Neural progenitor cell (in vitro differentiated cells): ENCODE measurements at regions not wholly inside any gene's neighbourhood (a gene's known extent, or its start where the extent isn't known, plus 50 kb on each side); places are given as distances from the start of the nearest gene placed in this dataset.
A peak's percentile ranks its signal among the peaks of the same experiment; 100 is the strongest.

Experiments used
- DNase-seq: peaks from one replicate; pipeline ENCODE4 v3.0.0-alpha.2; 2016; ENCODE audit warnings: low spot score
- H2AFZ ChIP-seq: fragments of 200-600 bp; sonication (generic); replicated peaks from 2 replicates; pipeline ENCODE4 v1.6.1; 2016; ENCODE audit warnings: antibody characterized with exemption
- H3F3A ChIP-seq: fragments of 200-600 bp; sonication (generic); 2 replicates; pipeline ENCODE4 v1.6.1; 2016; ENCODE audit warnings: antibody characterized with exemption, low read depth
- H3K27ac ChIP-seq: fragments of 200-600 bp; sonication (generic); 2 replicates; pipeline ENCODE4 v1.5.1; 2016; ENCODE audit warnings: mild to moderate bottlenecking
- H3K27me3 ChIP-seq: fragments of 200-600 bp; sonication (generic); 2 replicates; pipeline ENCODE4 v1.6.1; 2016; ENCODE audit warnings: mild to moderate bottlenecking, moderate library complexity
- H3K36me3 ChIP-seq: fragments of 200-600 bp; sonication (generic); 2 replicates; pipeline ENCODE4 v1.5.1; 2016
- H3K4me1 ChIP-seq: fragments of 200-600 bp; sonication (generic); 2 replicates; pipeline ENCODE4 v1.6.1; 2016; ENCODE audit warnings: mixed run types
- H3K4me2 ChIP-seq: fragments of 200-600 bp; sonication (generic); 2 replicates; pipeline ENCODE4 v1.6.1; 2016
- H3K4me3 ChIP-seq: fragments of 200-600 bp; sonication (generic); 2 replicates; pipeline ENCODE4 v1.5.1; 2016
- H3K79me2 ChIP-seq: fragments of 200-600 bp; sonication (generic); 2 replicates; pipeline ENCODE4 v1.6.1; 2016; ENCODE audit warnings: low read depth
- H3K9ac ChIP-seq: fragments of 200-600 bp; sonication (generic); 2 replicates; pipeline ENCODE4 v1.6.1; 2016
- H3K9me3 ChIP-seq: fragments of 200-600 bp; sonication (generic); 2 replicates; pipeline ENCODE4 v1.5.1; 2016; ENCODE audit warnings: low read depth
- H4K20me1 ChIP-seq: fragments of 200-600 bp; sonication (generic); 2 replicates; pipeline ENCODE4 v1.6.1; 2016; ENCODE audit warnings: low read depth
- H3K27ac Mint-ChIP-seq: 3 replicates; pipeline ENCODE4 v1.8.0; 2021; ENCODE audit warnings: mixed read lengths
- H3K27me3 Mint-ChIP-seq: 2 replicates; pipeline ENCODE4 v1.8.0; 2022; ENCODE audit warnings: low read depth, mild to moderate bottlenecking, inconsistent platforms, moderate library complexity, mixed read lengths; ENCODE audit not compliant: insufficient read depth
- H3K36me3 Mint-ChIP-seq: 3 replicates; pipeline ENCODE4 v1.8.0; 2021; ENCODE audit warnings: mixed read lengths
- H3K4me1 Mint-ChIP-seq: 3 replicates; pipeline ENCODE4 v1.8.0; 2021; ENCODE audit warnings: mixed read lengths
- H3K4me3 Mint-ChIP-seq: 3 replicates; pipeline ENCODE4 v1.8.0; 2021; ENCODE audit warnings: mild to moderate bottlenecking, moderate library complexity, mixed read lengths
- H3K9me3 Mint-ChIP-seq: 3 replicates; pipeline ENCODE4 v1.8.0; 2020; ENCODE audit warnings: mixed read lengths
- EZH2 ChIP-seq: fragments of 200-600 bp; sonication (generic); IDR thresholded peaks from 2 replicates; pipeline ENCODE4 v1.6.1; 2017; ENCODE audit warnings: antibody characterized with exemption, mild to moderate bottlenecking, moderate library complexity
- EZH2phosphoT487 ChIP-seq: fragments of 200-600 bp; sonication (generic); IDR thresholded peaks from 2 replicates; pipeline ENCODE4 v1.6.1; 2017; ENCODE audit warnings: antibody characterized with exemption
- TF ChIP-seq, protein P1 (sequence below): fragments of 200-600 bp; sonication (generic); IDR thresholded peaks from 2 replicates; pipeline ENCODE4 v1.5.1; 2017; ENCODE audit warnings: antibody characterized with exemption, mild to moderate bottlenecking

DNA sequence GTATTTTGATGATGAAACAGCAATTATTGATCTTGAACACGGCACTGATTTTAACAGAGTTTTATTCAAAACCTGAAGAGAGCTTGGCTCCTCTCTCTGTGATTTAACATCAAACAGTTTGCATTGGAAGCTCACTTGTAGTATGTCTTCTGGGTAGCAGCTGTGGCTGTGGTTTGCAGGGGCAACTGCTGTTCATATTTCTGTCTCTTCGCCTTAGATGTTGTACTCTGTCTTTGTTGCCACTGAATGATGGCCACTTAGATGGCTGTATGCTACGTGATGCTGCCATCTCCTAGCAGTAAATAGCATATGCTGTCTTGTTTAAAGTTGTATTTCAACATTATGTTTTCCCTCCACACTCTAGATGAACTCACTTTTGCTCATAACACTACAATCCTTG, 1743.0 kb upstream of the TENM3 start:
- H3K9me3 Mint-ChIP-seq, result no peaks in the 10 kb centered on the region

DNA sequence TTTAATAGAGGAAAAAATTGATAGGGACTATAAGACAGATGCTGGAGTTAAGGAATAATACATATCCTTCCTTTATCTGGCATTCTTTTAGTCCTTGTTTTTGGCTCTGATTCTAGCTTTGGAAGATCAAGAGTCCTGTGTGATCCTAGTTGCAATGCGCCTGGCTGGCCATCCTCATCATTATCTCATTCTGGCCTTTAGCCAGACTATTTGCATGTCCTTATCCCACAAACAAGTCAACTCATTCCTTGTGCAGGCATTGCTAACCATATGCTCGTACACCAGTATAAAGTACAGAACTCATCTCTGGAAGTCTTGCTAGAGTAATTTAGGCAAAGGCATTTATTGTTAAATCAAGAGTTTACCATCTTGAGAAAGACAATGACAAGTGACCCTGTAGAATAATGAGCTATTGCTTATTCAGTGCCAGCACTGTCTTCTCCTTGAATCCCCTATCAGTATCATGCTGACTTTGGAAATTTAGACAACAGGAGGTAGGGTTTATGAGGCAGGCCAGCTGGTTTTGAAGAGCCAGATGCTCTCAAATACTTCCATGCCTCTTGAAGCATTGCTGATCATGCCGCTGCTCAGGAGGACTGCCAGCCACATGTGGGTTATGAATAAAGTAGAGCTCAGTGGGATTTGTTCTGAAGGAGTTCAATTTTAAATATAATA, 1730.3 kb upstream of the TENM3 start:
- Histone ChIP-seq H3K9ac (no peak overlapping the region), H3K4me2 (no peak overlapping the region), H3K79me2 (no peaks in the 10 kb centered on the region), H3K4me1 (peaks cover 10% of the 10 kb centered on the region), H3K9me3 (no peaks in the 10 kb centered on the region), H3K27me3 (no peaks in the 10 kb centered on the region), H3K4me3 (no peak overlapping the region), H4K20me1 (no peaks in the 10 kb centered on the region), H3F3A (no peaks in the 10 kb centered on the region), H3K36me3 (no peaks in the 10 kb centered on the region), H3K27ac (peak overlapping the region; percentile 38), H2AFZ (no peak overlapping the region)
- Mint-ChIP-seq H3K36me3 (no peaks in the 10 kb centered on the region), H3K4me1 (peaks cover 10% of the 10 kb centered on the region), H3K4me3 (no peak overlapping the region), H3K27me3 (peaks cover 4% of the 10 kb centered on the region), H3K27ac (no peak overlapping the region), H3K9me3 (no peaks in the 10 kb centered on the region)
- TF ChIP-seq EZH2phosphoT487 (no peak), EZH2 (no peak)
- TF ChIP-seq, protein P1, sequence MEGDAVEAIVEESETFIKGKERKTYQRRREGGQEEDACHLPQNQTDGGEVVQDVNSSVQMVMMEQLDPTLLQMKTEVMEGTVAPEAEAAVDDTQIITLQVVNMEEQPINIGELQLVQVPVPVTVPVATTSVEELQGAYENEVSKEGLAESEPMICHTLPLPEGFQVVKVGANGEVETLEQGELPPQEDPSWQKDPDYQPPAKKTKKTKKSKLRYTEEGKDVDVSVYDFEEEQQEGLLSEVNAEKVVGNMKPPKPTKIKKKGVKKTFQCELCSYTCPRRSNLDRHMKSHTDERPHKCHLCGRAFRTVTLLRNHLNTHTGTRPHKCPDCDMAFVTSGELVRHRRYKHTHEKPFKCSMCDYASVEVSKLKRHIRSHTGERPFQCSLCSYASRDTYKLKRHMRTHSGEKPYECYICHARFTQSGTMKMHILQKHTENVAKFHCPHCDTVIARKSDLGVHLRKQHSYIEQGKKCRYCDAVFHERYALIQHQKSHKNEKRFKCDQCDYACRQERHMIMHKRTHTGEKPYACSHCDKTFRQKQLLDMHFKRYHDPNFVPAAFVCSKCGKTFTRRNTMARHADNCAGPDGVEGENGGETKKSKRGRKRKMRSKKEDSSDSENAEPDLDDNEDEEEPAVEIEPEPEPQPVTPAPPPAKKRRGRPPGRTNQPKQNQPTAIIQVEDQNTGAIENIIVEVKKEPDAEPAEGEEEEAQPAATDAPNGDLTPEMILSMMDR, result no peak
- DNase-seq, result no peak

More for the DNA sequence above, 1743.0 kb upstream of the TENM3 start:
- no peaks in the 10 kb centered on the region for H3K9me3 ChIP-seq
- no peaks in the 10 kb centered on the region for H3K79me2 ChIP-seq
- H3K9ac ChIP-seq, result no peak overlapping the region
- no peak overlapping the region for H3K4me3 Mint-ChIP-seq
- H3K27ac ChIP-seq, result no peak overlapping the region
- no peaks in the 10 kb centered on the region for H3F3A ChIP-seq
- no peak overlapping the region for H3K27ac Mint-ChIP-seq
- H3K27me3 ChIP-seq, result no peaks in the 10 kb centered on the region
- H3K27me3 Mint-ChIP-seq, result no peaks in the 10 kb centered on the region
- no peaks in the 10 kb centered on the region for H3K4me1 Mint-ChIP-seq
- H2AFZ ChIP-seq, result peak overlapping the region; percentile 22
- no peaks in the 10 kb centered on the region for H3K36me3 Mint-ChIP-seq
- no peaks in the 10 kb centered on the region for H3K4me1 ChIP-seq
- DNase-seq, result no peak
- H3K36me3 ChIP-seq, result no peaks in the 10 kb centered on the region
- no peaks in the 10 kb centered on the region for H4K20me1 ChIP-seq
- H3K4me2 ChIP-seq, result no peak overlapping the region
- no peak for TF ChIP-seq EZH2
- TF ChIP-seq, protein P1, result no peak
- no peak for TF ChIP-seq EZH2phosphoT487
- H3K4me3 ChIP-seq, result no peak overlapping the region

DNA sequence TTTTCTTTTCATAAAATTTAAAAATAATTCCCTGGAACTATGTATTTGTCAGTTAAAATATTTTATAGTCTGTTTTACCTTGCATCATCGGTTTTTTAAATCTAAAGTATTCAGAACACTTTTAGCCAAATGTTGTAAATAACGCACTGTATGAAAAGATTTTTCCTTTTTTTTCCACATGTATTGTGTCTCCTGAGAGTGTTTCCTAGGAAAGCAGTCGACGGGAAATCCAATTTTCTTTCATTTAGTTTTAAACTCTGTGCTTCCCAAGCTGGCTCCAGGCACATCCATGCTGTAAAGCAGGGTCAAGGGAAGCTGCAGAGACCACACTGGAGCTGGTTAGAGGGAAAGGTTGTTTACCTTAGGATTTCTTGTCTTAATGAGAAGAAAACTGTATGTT, 1724.3 kb upstream of the TENM3 start:
- H3K27ac Mint-ChIP-seq, result no peak overlapping the region
- H2AFZ ChIP-seq, result peak overlapping the region; percentile 48

More for the DNA sequence above, 1724.3 kb upstream of the TENM3 start:
- Histone ChIP-seq H3K4me1 (no peaks in the 10 kb centered on the region), H3K4me3 (no peak overlapping the region), H3K9ac (no peak overlapping the region), H3K27ac (no peak overlapping the region), H3K36me3 (no peaks in the 10 kb centered on the region), H3K79me2 (no peaks in the 10 kb centered on the region), H4K20me1 (no peaks in the 10 kb centered on the region), H3K27me3 (no peaks in the 10 kb centered on the region), H3F3A (no peaks in the 10 kb centered on the region), H3K9me3 (no peaks in the 10 kb centered on the region), H3K4me2 (no peak overlapping the region)
- DNase-seq, result no peak
- no peak overlapping the region for H3K4me3 Mint-ChIP-seq
- H3K27me3 Mint-ChIP-seq, result peaks cover 2% of the 10 kb centered on the region
- H3K9me3 Mint-ChIP-seq, result no peaks in the 10 kb centered on the region
- TF ChIP-seq EZH2 (no peak), EZH2phosphoT487 (no peak)
- TF ChIP-seq, protein P1, result no peak
- no peaks in the 10 kb centered on the region for H3K36me3 Mint-ChIP-seq
- peaks cover 10% of the 10 kb centered on the region for H3K4me1 Mint-ChIP-seq
